NB4 (cell line): ENCODE measurements at regions not wholly inside any gene's neighbourhood (a gene's known extent, or its start where the extent isn't known, plus 50 kb on each side); places are given as distances from the start of the nearest gene placed in this dataset.

ENCODE experiments used
- DNase-seq: peaks from one replicate; pipeline ENCODE4 v3.0.0; 2010; ENCODE audit warnings: low read depth
- H3K4me3 ChIP-seq: one replicate; pipeline ENCODE4 v1.5.1; 2011; ENCODE audit warnings: mild to moderate bottlenecking, low read depth, low read length, moderate library complexity
- CTCF ChIP-seq: IDR thresholded peaks from one replicate; pipeline ENCODE4 v1.5.1; 2012; ENCODE audit warnings: low read depth, low read length
- MAX ChIP-seq: IDR thresholded peaks from 2 replicates; pipeline ENCODE4 v1.6.1; 2011; ENCODE audit warnings: low read depth, low read length
- MYC ChIP-seq: IDR thresholded peaks from 2 replicates; pipeline ENCODE4 v1.6.1; 2011; ENCODE audit warnings: low read depth, low read length
- POLR2A ChIP-seq: IDR thresholded peaks from 2 replicates; pipeline ENCODE4 v1.6.1; 2011; ENCODE audit warnings: mild to moderate bottlenecking; ENCODE audit not compliant: insufficient read length; ENCODE audit errors: extremely low read depth

- TF ChIP-seq MAX (no peak), CTCF (no peak), MYC (no peak), POLR2A (no peak)
- H3K4me3 ChIP-seq = no peak overlapping the region
- no peak for DNase-seq
Observed at GRCh38 chr2:147091448-147091847, 753.4 kb upstream of the ACVR2A start.

GRCh38 chr2:147088871-147089270 is 756.0 kb upstream of the ACVR2A start:
- no peak for DNase-seq
- TF ChIP-seq POLR2A = no peak
- TF ChIP-seq MYC = no peak
- TF ChIP-seq MAX = no peak
- no peak for TF ChIP-seq CTCF
- H3K4me3 ChIP-seq = no peak overlapping the region

GRCh38 chr2:147086715-147087114 is 758.1 kb upstream of the ACVR2A start:
- DNase-seq = no peak
- TF ChIP-seq CTCF (no peak), MAX (no peak)
- no peak overlapping the region for H3K4me3 ChIP-seq

GRCh38 chr2:147083664-147084063 is 761.2 kb upstream of the ACVR2A start:
- no peak overlapping the region for H3K4me3 ChIP-seq
- TF ChIP-seq POLR2A (no peak), MAX (no peak), MYC (no peak), CTCF (no peak)

GRCh38 chr2:147082850-147083522 is 761.8 kb upstream of the ACVR2A start:
- peak; percentile 74 for DNase-seq
- TF ChIP-seq MAX (no peak), POLR2A (no peak), CTCF (peak; percentile 90)
- H3K4me3 ChIP-seq = no peak overlapping the region

More at GRCh38 chr2:147083664-147084063, 761.2 kb upstream of the ACVR2A start:
- no peak for DNase-seq

GRCh38 chr2:147081831-147082230 is 763.0 kb upstream of the ACVR2A start:
- TF ChIP-seq MYC (no peak), POLR2A (no peak), CTCF (no peak), MAX (no peak)
- H3K4me3 ChIP-seq = no peak overlapping the region
- DNase-seq = no peak
